C4-2B (cell line): ENCODE measurements at regions not wholly inside any gene's neighbourhood (a gene's known extent, or its start where the extent isn't known, plus 50 kb on each side); places are given as distances from the start of the nearest gene placed in this dataset.

Experiments used
- H3K27ac ChIP-seq: fragments of 450-650 bp; 2 replicates; pipeline ENCODE4 v1.5.1; 2017
- CTCF ChIP-seq: fragments of 450-650 bp; conservative IDR thresholded peaks from 2 replicates; pipeline ENCODE4 v1.5.1; 2017; ENCODE audit warnings: mild to moderate bottlenecking
- ZFX ChIP-seq: fragments of 450-650 bp; IDR thresholded peaks from 2 replicates; pipeline ENCODE4 v1.6.1; 2017

- H3K27ac ChIP-seq = no peak overlapping the region
- TF ChIP-seq CTCF (no peak), ZFX (no peak)
These were observed 167.2 kb downstream of the EVX1 start for GRCh38 chr7:27409776-27410175.

- H3K27ac ChIP-seq = no peak overlapping the region
- TF ChIP-seq CTCF (no peak), ZFX (no peak)
These were observed 168.4 kb downstream of the EVX1 start for GRCh38 chr7:27410812-27411544.

GRCh38 chr7:27412164-27412563 lies 169.6 kb downstream of the EVX1 start:
- H3K27ac ChIP-seq = no peak overlapping the region
- no peak for TF ChIP-seq ZFX

GRCh38 chr7:27418541-27418940 lies 175.9 kb downstream of the EVX1 start:
- TF ChIP-seq CTCF = no peak
- no peak for TF ChIP-seq ZFX
- no peak overlapping the region for H3K27ac ChIP-seq

DNA sequence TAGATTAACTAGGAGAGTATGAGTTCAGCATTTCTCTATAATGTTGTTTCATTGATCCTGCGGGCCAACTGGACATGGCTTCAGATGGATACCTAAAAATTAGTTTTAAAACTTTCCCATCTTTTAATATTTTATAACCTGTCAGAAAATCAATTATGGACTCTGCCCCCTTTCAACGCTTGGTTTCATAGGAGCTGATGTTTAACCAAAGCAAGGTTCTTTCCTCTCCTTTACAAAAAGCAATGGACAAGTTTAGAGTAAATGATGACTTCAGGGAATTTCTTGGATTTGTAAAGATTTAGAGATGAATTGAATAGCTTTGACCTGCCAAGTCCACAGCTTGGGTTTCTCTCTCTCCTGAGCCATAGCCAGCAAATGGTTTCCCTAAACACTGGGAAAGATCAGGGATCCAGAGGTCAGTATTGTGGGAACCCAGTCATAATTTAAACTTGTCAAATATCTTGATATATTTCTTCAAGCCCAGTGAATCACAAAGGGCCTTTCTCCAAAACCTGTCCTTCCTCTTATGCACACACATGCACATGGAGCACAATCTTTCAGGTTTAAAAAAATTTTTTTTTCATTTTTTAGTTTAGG lies 177.1 kb downstream of the EVX1 start:
- TF ChIP-seq ZFX (no peak), CTCF (no peak)
- no peak overlapping the region for H3K27ac ChIP-seq

DNA sequence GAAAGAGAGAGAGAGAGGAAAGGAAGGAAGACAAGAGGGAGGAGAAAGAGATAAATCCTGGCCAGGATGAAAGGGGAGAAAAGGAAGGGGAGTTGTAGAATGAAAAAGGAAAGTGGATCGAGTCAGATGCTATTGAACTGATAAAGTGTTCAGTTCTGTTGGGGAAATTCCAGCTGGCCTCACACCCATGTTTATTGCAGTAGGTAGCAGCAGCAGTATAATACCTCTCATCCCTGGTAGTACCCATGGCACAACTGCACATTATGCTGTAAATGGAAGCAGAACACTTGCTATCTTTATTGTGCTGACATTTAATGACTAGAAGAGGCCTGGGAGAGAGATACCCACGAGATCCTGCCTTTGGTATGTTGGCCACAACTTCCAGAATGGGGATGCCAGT lies 178.1 kb downstream of the EVX1 start:
- TF ChIP-seq CTCF (no peak), ZFX (no peak)
- H3K27ac ChIP-seq = no peak overlapping the region

DNA sequence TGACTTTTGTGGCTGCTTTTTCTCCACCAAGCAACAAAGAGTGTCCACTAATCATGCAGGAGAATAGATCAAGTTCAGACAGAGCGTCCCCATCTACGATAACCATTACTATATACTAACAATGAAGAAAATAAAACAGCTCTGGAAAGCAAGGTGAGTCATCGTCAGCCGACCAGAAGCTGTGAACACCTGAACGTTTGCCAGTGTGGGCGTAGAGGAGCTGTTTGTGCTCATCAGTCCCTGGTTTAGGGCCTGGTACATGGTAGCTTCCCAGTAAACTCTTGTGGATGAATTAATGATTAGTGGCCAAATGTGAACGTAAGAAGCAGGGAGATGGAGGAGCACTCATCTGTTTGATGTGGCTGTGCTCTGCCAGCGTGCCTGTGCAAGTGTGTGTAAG lies 180.7 kb downstream of the EVX1 start:
- H3K27ac ChIP-seq = peak overlapping the region; percentile 73
- no peak for TF ChIP-seq ZFX
- TF ChIP-seq CTCF = no peak

DNA sequence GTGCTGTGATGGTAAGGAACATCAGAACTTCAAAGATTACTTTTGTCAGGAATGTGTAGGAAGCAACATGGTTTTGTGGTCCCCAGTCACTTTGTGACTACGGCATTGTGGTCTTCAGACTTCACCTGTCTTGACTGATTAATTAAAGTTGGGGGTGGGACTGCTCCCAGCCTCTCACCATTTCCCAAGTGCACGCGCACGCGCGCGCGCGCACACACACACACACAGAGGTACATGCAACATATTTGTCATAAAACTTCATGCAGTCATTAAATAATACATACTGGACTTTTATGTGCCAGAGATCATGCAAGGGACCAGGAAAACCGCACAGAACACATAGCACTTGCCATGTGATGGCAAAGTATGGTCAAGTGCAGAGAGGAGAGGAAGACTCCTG lies 181.2 kb downstream of the EVX1 start:
- peak overlapping the region; percentile 73 for H3K27ac ChIP-seq
- TF ChIP-seq CTCF (no peak), ZFX (no peak)
